A673 (cell line): ENCODE measurements at regions not wholly inside any gene's neighbourhood (a gene's known extent, or its start where the extent isn't known, plus 50 kb on each side); places are given as distances from the start of the nearest gene placed in this dataset.

Experiments used
- BruUV-seq: library from RNA; stranded (reverse); fragments of 400-500 nt; replicated peaks from 2 replicates; lab custom pipeline; 2021; lab: Mats Ljungman, UMichigan
- CTCF ChIA-PET: fragments of 300-600 bp; sonication (Branson Sonifier 250); formaldehyde crosslinking; loops from one replicate; lab custom pipeline; 2022; ENCODE audit warnings: antibody characterized with exemption; lab: Charles Lee
- POLR2A ChIA-PET: fragments of 300-600 bp; sonication (Branson Sonifier 250); formaldehyde crosslinking; loops from one replicate; lab custom pipeline; 2022; ENCODE audit warnings: antibody characterized with exemption; ENCODE audit not compliant: low non-redundant PET; lab: Charles Lee
- DNase-seq: peaks from one replicate; pipeline ENCODE4 v3.0.0-alpha.2; 2015; ENCODE audit warnings: low spot score
- H3K27ac ChIP-seq: fragments of 200-600 bp; sonication (generic); 2 replicates; pipeline ENCODE4 v1.5.1; 2016; ENCODE audit warnings: mixed run types, low read depth, mild to moderate bottlenecking, mixed read lengths, antibody characterized with exemption, low read length; ENCODE audit not compliant: poor library complexity, severe bottlenecking
- H3K27me3 ChIP-seq: fragments of 200-600 bp; sonication (generic); replicated peaks from 2 replicates; pipeline ENCODE4 v1.6.1; 2017; ENCODE audit warnings: mixed run types, low read depth, mild to moderate bottlenecking, mixed read lengths, antibody characterized with exemption, low read length; ENCODE audit not compliant: insufficient read depth, poor library complexity
- H3K36me3 ChIP-seq: fragments of 200-600 bp; sonication (generic); 2 replicates; pipeline ENCODE4 v1.6.1; 2016; ENCODE audit warnings: mixed run types, mild to moderate bottlenecking, mixed read lengths, antibody characterized with exemption, low read length; ENCODE audit not compliant: insufficient read depth, poor library complexity, severe bottlenecking
- H3K4me1 ChIP-seq: fragments of 200-600 bp; sonication (generic); 2 replicates; pipeline ENCODE4 v1.6.1; 2017; ENCODE audit warnings: mixed run types, mild to moderate bottlenecking, mixed read lengths, antibody characterized with exemption, low read length; ENCODE audit not compliant: insufficient read depth, poor library complexity, severe bottlenecking
- H3K4me3 ChIP-seq: fragments of 200-600 bp; sonication (generic); 2 replicates; pipeline ENCODE4 v1.5.1; 2016; ENCODE audit warnings: low read depth, mixed run types, mild to moderate bottlenecking, mixed read lengths, low read length; ENCODE audit not compliant: poor library complexity, severe bottlenecking
- H3K9me3 ChIP-seq: fragments of 200-600 bp; sonication (generic); 2 replicates; pipeline ENCODE4 v1.6.1; 2016; ENCODE audit warnings: mixed run types, low read depth, mild to moderate bottlenecking, mixed read lengths, antibody characterized with exemption, low read length; ENCODE audit not compliant: poor library complexity, severe bottlenecking
- CTCF ChIP-seq: fragments of 300-800, 200-600 bp; sonication (generic); conservative IDR thresholded peaks from 2 replicates; pipeline ENCODE4 v1.5.1; 2017; ENCODE audit warnings: low read depth, mild to moderate bottlenecking, antibody characterized with exemption, low read length, moderate library complexity, mixed read lengths
- EZH2 ChIP-seq: fragments of 200-600 bp; sonication (generic); IDR thresholded peaks from 2 replicates; pipeline ENCODE4 v1.6.1; 2017; ENCODE audit warnings: borderline replicate concordance, low read depth, mild to moderate bottlenecking, mixed read lengths, antibody characterized with exemption, low read length; ENCODE audit not compliant: poor library complexity, severe bottlenecking
- intact Hi-C: fragments of 100-400 bp; cut with micrococcal nuclease; formaldehyde crosslinking; loops from one replicate; pipeline ENCODE4 v1.10.0; 2022; ENCODE audit not compliant: unreplicated experiment

- CTCF ChIA-PET = no interaction called here
- POLR2A ChIA-PET = no interaction called here
- no TSS peak for BruUV-seq
- Histone ChIP-seq H3K4me1 (no peaks in the 10 kb centered on the region), H3K9me3 (no peaks in the 10 kb centered on the region), H3K27ac (no peak overlapping the region), H3K4me3 (no peak overlapping the region), H3K27me3 (no peaks in the 10 kb centered on the region), H3K36me3 (no peaks in the 10 kb centered on the region)
- TF ChIP-seq EZH2 = no peak
- TF ChIP-seq CTCF = no peak
- intact Hi-C loops = no loop called here
- no peak for DNase-seq
Measured at GRCh38 chr5:87029951-87030350, 237.7 kb upstream of the RASA1 start.

DNA sequence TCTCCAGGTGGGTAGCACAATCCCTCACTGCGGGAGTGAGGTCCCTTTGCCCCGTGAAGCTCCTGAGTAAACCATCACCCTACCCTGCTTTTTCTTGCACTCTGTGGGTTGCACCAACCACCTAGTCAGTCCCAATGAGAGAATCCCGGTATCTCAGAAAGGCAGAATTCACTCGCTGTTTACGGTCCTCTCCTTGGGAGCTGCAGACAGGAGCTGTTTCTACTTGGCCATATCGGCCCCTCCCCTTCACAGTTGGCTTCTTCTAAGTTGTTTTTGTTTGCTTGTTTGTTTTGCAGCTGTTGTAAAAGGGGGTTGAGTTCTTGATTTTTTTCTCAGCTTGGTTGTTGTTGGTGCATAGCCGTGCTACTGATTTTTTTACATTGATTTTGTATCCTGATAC, 237.0 kb upstream of the RASA1 start:
- H3K27ac ChIP-seq = no peak overlapping the region
- no peaks in the 10 kb centered on the region for H3K4me1 ChIP-seq
- intact Hi-C loops = no loop called here
- no peaks in the 10 kb centered on the region for H3K9me3 ChIP-seq
- no TSS peak for BruUV-seq
- POLR2A ChIA-PET = no interaction called here
- TF ChIP-seq EZH2 = no peak
- no peak for TF ChIP-seq CTCF
- DNase-seq = no peak
- no peaks in the 10 kb centered on the region for H3K27me3 ChIP-seq
- CTCF ChIA-PET = no interaction called here
- H3K4me3 ChIP-seq = no peak overlapping the region
- H3K36me3 ChIP-seq = no peaks in the 10 kb centered on the region

DNA sequence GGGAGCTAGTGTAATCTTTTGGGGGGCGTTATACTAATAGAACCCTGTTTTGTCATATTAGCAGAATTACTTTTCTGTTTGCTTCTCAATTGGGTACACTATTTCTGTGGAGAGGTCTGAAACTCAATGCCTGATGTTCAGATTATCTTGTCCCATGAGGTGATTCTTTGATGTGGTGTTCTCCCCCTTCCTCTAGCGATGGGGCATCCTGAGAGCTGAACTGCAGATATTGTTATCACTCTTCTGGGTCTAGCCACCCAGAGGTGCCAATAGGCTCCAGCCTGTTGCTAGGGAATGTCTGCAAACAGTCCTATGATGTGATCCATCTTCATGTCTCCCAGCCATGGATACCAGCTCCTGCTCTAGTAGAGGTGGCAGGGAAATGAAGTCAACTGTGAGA, 233.1 kb upstream of the RASA1 start:
- BruUV-seq = no TSS peak
- no peaks in the 10 kb centered on the region for H3K9me3 ChIP-seq
- ChIA-PET POLR2A (no interaction called here), CTCF (no interaction called here)
- intact Hi-C loops = no loop called here
- H3K4me3 ChIP-seq = no peak overlapping the region
- TF ChIP-seq EZH2 (no peak), CTCF (no peak)
- no peak for DNase-seq
- H3K27ac ChIP-seq = no peak overlapping the region
- H3K36me3 ChIP-seq = no peaks in the 10 kb centered on the region
- H3K27me3 ChIP-seq = no peaks in the 10 kb centered on the region
- H3K4me1 ChIP-seq = no peaks in the 10 kb centered on the region
